ENCODE measurements at regions not wholly inside any gene's neighbourhood (a gene's known extent, or its start where the extent isn't known, plus 50 kb on each side); places are given as distances from the start of the nearest gene placed in this dataset.

- TF ChIP-seq CTCF (IDR thresholded peaks at IDR 0.05) (no peak), EP300 (IDR thresholded peaks at IDR 0.05) (no peak)
Measured at GRCh38 chr9:126084008-126084407, 242.6 kb upstream of the MVB12B start.
